ENCODE measurements at regions not wholly inside any gene's neighbourhood (a gene's known extent, or its start where the extent isn't known, plus 50 kb on each side); places are given as distances from the start of the nearest gene placed in this dataset.

GRCh38 chr15:58252586-58253323, 114.6 kb downstream of the AQP9 start (continued):
- TF ChIP-seq ATF3 (IDR thresholded peaks at IDR 0.05): no peak

DNA sequence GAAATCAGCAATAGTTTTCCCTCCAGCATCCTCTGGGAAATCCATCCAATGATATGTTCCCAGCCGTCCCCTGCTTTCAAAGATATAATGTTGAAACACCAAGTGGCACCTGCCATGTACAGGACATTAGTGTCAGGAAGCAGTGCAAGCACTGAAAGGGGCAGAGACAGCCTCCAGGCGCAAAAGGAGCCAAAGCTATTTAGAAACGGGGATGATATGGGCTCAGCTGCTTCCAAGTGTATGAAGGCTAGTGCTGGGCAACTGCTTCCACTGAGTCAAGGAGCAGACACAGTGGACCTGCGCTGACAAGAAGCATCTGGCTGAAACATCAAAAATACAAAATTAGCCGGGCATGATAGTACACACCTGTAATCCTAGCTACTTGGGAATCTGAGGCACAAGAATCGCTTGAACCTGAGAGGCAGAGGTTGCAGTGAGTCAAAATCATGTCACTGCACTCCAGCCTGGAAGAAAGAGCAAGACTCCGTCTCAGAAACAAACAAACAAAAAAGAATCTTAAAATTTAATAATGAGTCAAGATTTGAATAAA, 119.7 kb downstream of the AQP9 start:
- peaks cover 2 to 8% (median 3%) of the 10 kb centered on the region in 4 donors for H3K4me1 ChIP-seq (ENCODE audit: control insufficient read depth in 4 of 4, insufficient read depth in 4 of 4, low read length in 3 of 4)
- H3K27me3 ChIP-seq (ENCODE audit: control insufficient read depth in 4 of 4, insufficient read depth in 4 of 4, low read length in 3 of 4): no peaks in the 10 kb centered on the region
- no peaks in the 10 kb centered on the region for H3K9me3 ChIP-seq (ENCODE audit: control insufficient read depth in 4 of 4, low read length in 3 of 4)
- TF ChIP-seq TAF1 (conservative IDR thresholded peaks at IDR 0.05): no peak
- peaks cover 0 to 1% (median 0%) of the 10 kb centered on the region in 4 donors for H3K36me3 ChIP-seq (ENCODE audit: control insufficient read depth in 4 of 4, insufficient read depth in 3 of 4, low read depth in 1 of 4, low read length in 3 of 4)
- no peak overlapping the region for H3K27ac ChIP-seq (ENCODE audit: low read depth in 1 of 2, low read length in 2 of 2)
- DNase-seq (ENCODE audit: low spot score): no peak
- no peak overlapping the region for H3K4me3 ChIP-seq (ENCODE audit: low read depth in 1 of 3, low read length in 3 of 3)
- no peak overlapping the region for H3K9ac ChIP-seq (ENCODE audit: low read depth in 1 of 2, low read length in 2 of 2)
- WGBS: 94% methylated on average over 7 of the region's 7 CpGs

DNA sequence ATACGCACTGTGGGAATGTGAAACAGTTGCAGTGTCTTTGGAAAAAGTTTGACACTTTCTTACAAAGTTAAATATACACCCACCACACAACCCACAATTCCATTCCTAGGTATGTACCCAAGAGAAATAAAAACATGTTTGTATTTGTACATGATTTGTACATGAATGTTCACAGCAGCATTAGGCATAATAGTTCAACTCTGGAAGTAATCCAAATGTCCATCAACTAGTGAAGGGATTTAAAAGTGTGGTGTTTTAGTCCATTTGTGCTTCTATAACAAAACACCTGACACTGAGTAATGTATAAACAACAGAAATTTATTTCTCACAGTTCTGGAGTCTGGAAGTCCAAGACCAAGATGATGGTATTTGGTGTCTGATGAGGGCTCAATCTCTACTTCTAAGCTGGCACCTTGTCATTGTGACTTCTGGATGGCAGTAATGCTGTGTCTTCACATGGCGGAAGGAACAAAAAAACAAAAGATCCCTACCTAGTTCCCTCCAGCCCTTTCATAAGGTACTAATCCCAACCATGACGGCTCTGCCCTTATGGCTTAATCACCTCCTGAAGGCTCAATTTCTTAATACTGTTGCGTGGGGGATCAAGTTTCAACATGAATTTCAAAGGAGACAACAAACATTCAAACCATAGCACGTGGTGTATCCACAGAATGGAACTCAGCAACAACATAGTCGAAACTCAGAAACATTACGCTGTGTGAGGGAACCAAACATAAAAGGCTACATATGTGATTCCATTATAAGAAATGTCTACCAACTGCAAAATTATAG, 120.5 kb downstream of the AQP9 start:
- Histone ChIP-seq H3K27me3 (ENCODE audit: control insufficient read depth in 4 of 4, insufficient read depth in 4 of 4, low read length in 3 of 4) (no peaks in the 10 kb centered on the region), H3K9me3 (ENCODE audit: control insufficient read depth in 4 of 4, low read length in 3 of 4) (no peaks in the 10 kb centered on the region), H3K36me3 (ENCODE audit: control insufficient read depth in 4 of 4, insufficient read depth in 3 of 4, low read depth in 1 of 4, low read length in 3 of 4) (peaks cover 0 to 1% (median 0%) of the 10 kb centered on the region in 4 donors), H3K27ac (ENCODE audit: low read depth in 1 of 2, low read length in 2 of 2) (no peak overlapping the region), H3K9ac (ENCODE audit: low read depth in 1 of 2, low read length in 2 of 2) (no peak overlapping the region), H3K4me1 (ENCODE audit: control insufficient read depth in 4 of 4, insufficient read depth in 4 of 4, low read length in 3 of 4) (peaks cover 2 to 8% (median 3%) of the 10 kb centered on the region in 4 donors), H3K4me3 (ENCODE audit: low read depth in 1 of 3, low read length in 3 of 3) (no peak overlapping the region)
- 95% methylated on average over 7 of the region's 7 CpGs for WGBS
- TF ChIP-seq NR2F2 (IDR thresholded peaks at IDR 0.05) (no peak), RXRA (IDR thresholded peaks at IDR 0.05) (no peak), GABPA (IDR thresholded peaks at IDR 0.05 in 1 of 2, conservative IDR thresholded peaks at IDR 0.05 in 1 of 2) (no peak), SP1 (IDR thresholded peaks at IDR 0.05) (no peak), EGR1 (IDR thresholded peaks at IDR 0.05; ENCODE audit: low read depth in 2 of 2) (no peak), REST (IDR thresholded peaks at IDR 0.05) (no peak), FOXA1 (IDR thresholded peaks at IDR 0.05) (no peak), FOXA2 (IDR thresholded peaks at IDR 0.05) (no peak), JUND (IDR thresholded peaks at IDR 0.05) (no peak), RAD21 (IDR thresholded peaks at IDR 0.05) (no peak), HNF4G (IDR thresholded peaks at IDR 0.05) (no peak), HNF4A (conservative IDR thresholded peaks at IDR 0.05) (no peak), YY1 (IDR thresholded peaks at IDR 0.05) (no peak), CTCF (IDR thresholded peaks at IDR 0.05; ENCODE audit: low read depth, low read length, missing input control) (no peak), TAF1 (conservative IDR thresholded peaks at IDR 0.05) (no peak), ATF3 (IDR thresholded peaks at IDR 0.05) (no peak)
- TF ChIP-seq, protein P1, sequence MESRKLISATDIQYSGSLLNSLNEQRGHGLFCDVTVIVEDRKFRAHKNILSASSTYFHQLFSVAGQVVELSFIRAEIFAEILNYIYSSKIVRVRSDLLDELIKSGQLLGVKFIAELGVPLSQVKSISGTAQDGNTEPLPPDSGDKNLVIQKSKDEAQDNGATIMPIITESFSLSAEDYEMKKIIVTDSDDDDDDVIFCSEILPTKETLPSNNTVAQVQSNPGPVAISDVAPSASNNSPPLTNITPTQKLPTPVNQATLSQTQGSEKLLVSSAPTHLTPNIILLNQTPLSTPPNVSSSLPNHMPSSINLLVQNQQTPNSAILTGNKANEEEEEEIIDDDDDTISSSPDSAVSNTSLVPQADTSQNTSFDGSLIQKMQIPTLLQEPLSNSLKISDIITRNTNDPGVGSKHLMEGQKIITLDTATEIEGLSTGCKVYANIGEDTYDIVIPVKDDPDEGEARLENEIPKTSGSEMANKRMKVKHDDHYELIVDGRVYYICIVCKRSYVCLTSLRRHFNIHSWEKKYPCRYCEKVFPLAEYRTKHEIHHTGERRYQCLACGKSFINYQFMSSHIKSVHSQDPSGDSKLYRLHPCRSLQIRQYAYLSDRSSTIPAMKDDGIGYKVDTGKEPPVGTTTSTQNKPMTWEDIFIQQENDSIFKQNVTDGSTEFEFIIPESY (IDR thresholded peaks at IDR 0.05): no peak
- TF ChIP-seq, protein P2, sequence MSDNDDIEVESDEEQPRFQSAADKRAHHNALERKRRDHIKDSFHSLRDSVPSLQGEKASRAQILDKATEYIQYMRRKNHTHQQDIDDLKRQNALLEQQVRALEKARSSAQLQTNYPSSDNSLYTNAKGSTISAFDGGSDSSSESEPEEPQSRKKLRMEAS (IDR thresholded peaks at IDR 0.05): no peak
- no peak for DNase-seq (ENCODE audit: low spot score)

All from liver (tissue), 8 donors.